ENCODE measurements at regions not wholly inside any gene's neighbourhood (a gene's known extent, or its start where the extent isn't known, plus 50 kb on each side); places are given as distances from the start of the nearest gene placed in this dataset.

GRCh38 chr1:80076469-80076868 lies 1069.9 kb upstream of the ADGRL4 start:
- DNase-seq (ENCODE audit: low read depth in 3 of 3, low spot score in 2 of 3) = no peak

GRCh38 chr1:80075351-80075750 lies 1068.8 kb upstream of the ADGRL4 start:
- DNase-seq (ENCODE audit: low read depth in 3 of 3, low spot score in 2 of 3) = no peak

- DNase-seq (ENCODE audit: low read depth in 3 of 3, low spot score in 2 of 3) = no peak
These were observed 1066.0 kb upstream of the ADGRL4 start for GRCh38 chr1:80072563-80072962.

- DNase-seq (ENCODE audit: low read depth in 3 of 3, low spot score in 2 of 3) = no peak
These were observed 1059.5 kb upstream of the ADGRL4 start for GRCh38 chr1:80066060-80066459.

GRCh38 chr1:80064524-80064923 lies 1058.0 kb upstream of the ADGRL4 start:
- DNase-seq (ENCODE audit: low read depth in 3 of 3, low spot score in 2 of 3) = no peak

- DNase-seq (ENCODE audit: low read depth in 3 of 3, low spot score in 2 of 3) = no peak
These were observed 1053.4 kb upstream of the ADGRL4 start for GRCh38 chr1:80059940-80060339.

GRCh38 chr1:80056179-80056578 lies 1049.6 kb upstream of the ADGRL4 start:
- DNase-seq (ENCODE audit: low read depth in 3 of 3, low spot score in 2 of 3) = no peak

- no peak for DNase-seq (ENCODE audit: low read depth in 3 of 3, low spot score in 2 of 3)
These were observed 1047.6 kb upstream of the ADGRL4 start for GRCh38 chr1:80054129-80054528.

GRCh38 chr1:80053613-80054012 lies 1047.1 kb upstream of the ADGRL4 start:
- no peak for DNase-seq (ENCODE audit: low read depth in 3 of 3, low spot score in 2 of 3)

- no peak for DNase-seq (ENCODE audit: low read depth in 3 of 3, low spot score in 2 of 3)
These were observed 1044.0 kb upstream of the ADGRL4 start for GRCh38 chr1:80050523-80050922.

- DNase-seq (ENCODE audit: low read depth in 3 of 3, low spot score in 2 of 3) = no peak
These were observed 1043.6 kb upstream of the ADGRL4 start for GRCh38 chr1:80050085-80050484.

- no peak for DNase-seq (ENCODE audit: low read depth in 3 of 3, low spot score in 2 of 3)
These were observed 1042.2 kb upstream of the ADGRL4 start for GRCh38 chr1:80048716-80049115.

- DNase-seq (ENCODE audit: low read depth in 3 of 3, low spot score in 2 of 3) = no peak
These were observed 1041.3 kb upstream of the ADGRL4 start for GRCh38 chr1:80047791-80048190.

GRCh38 chr1:80044662-80045061 lies 1038.1 kb upstream of the ADGRL4 start:
- DNase-seq (ENCODE audit: low read depth in 3 of 3, low spot score in 2 of 3) = no peak

- no peak for DNase-seq (ENCODE audit: low read depth in 3 of 3, low spot score in 2 of 3)
These were observed 1030.3 kb upstream of the ADGRL4 start for GRCh38 chr1:80036690-80037432.

- no peak for DNase-seq (ENCODE audit: low read depth in 3 of 3, low spot score in 2 of 3)
These were observed 1016.8 kb upstream of the ADGRL4 start for GRCh38 chr1:80023358-80023757.

GRCh38 chr1:80021891-80022290 lies 1015.4 kb upstream of the ADGRL4 start:
- DNase-seq (ENCODE audit: low read depth in 3 of 3, low spot score in 2 of 3) = no peak

- DNase-seq (ENCODE audit: low read depth in 3 of 3, low spot score in 2 of 3) = no peak
These were observed 1011.8 kb upstream of the ADGRL4 start for GRCh38 chr1:80018348-80018747.

GRCh38 chr1:80008934-80009333 lies 1002.4 kb upstream of the ADGRL4 start:
- no peak for DNase-seq (ENCODE audit: low read depth in 3 of 3, low spot score in 2 of 3)

GRCh38 chr1:80003250-80003649 lies 996.7 kb upstream of the ADGRL4 start:
- no peak for DNase-seq (ENCODE audit: low read depth in 3 of 3, low spot score in 2 of 3)

GRCh38 chr1:79988401-79988800 lies 981.9 kb upstream of the ADGRL4 start:
- no peak for DNase-seq (ENCODE audit: low read depth in 3 of 3, low spot score in 2 of 3)

GRCh38 chr1:79982211-79982610 lies 975.7 kb upstream of the ADGRL4 start:
- no peak for DNase-seq (ENCODE audit: low read depth in 3 of 3, low spot score in 2 of 3)

GRCh38 chr1:79981481-79981880 lies 975.0 kb upstream of the ADGRL4 start:
- no peak for DNase-seq (ENCODE audit: low read depth in 3 of 3, low spot score in 2 of 3)

Measured in right renal cortex interstitium (tissue), 3 donors.